ENCODE measurements at regions not wholly inside any gene's neighbourhood (a gene's known extent, or its start where the extent isn't known, plus 50 kb on each side); places are given as distances from the start of the nearest gene placed in this dataset.

DNA sequence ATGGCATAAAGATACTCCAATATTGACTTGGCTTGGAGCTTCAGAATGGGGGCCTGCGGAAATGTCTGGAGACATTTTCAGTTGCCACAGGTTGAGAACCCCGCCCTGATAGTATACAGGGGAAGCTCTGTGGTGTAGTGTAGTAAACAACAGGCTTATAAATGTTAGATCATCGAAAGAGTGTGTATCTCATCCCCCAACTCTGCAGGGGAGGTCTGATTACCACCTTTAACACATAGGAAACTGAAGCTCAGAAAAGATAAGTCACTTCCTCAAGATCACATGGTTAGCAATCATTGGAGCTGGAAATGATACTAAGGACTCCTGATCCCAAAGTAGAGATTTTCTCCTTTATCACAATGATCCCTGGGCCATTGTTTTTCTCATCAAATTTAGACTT, 144.5 kb upstream of the BMPER start:
- no peak for DNase-seq
- Histone ChIP-seq H3K27ac (no peak overlapping the region), H3K9me3 (no peaks in the 10 kb centered on the region), H3K27me3 (no peaks in the 10 kb centered on the region), H3K4me3 (no peak overlapping the region), H3K4me1 (peaks cover 0 to 42% (median 19%) of the 10 kb centered on the region in 4 donors), H3K36me3 (no peaks in the 10 kb centered on the region)
- TF ChIP-seq, protein P1, sequence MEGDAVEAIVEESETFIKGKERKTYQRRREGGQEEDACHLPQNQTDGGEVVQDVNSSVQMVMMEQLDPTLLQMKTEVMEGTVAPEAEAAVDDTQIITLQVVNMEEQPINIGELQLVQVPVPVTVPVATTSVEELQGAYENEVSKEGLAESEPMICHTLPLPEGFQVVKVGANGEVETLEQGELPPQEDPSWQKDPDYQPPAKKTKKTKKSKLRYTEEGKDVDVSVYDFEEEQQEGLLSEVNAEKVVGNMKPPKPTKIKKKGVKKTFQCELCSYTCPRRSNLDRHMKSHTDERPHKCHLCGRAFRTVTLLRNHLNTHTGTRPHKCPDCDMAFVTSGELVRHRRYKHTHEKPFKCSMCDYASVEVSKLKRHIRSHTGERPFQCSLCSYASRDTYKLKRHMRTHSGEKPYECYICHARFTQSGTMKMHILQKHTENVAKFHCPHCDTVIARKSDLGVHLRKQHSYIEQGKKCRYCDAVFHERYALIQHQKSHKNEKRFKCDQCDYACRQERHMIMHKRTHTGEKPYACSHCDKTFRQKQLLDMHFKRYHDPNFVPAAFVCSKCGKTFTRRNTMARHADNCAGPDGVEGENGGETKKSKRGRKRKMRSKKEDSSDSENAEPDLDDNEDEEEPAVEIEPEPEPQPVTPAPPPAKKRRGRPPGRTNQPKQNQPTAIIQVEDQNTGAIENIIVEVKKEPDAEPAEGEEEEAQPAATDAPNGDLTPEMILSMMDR (IDR thresholded peaks at IDR 0.05): no peak
- TF ChIP-seq POLR2A (IDR thresholded peaks at IDR 0.05) (no peak), EP300 (IDR thresholded peaks at IDR 0.05) (no peak), POLR2AphosphoS5 (IDR thresholded peaks at IDR 0.05) (no peak)
- 65 to 79% (median 70%) methylated on average over 3 of the region's 3 CpGs for WGBS, 5 donors
- intact Hi-C loops (cut with DNase I; ENCODE audit: low total_unique reads): no loop called here

DNA sequence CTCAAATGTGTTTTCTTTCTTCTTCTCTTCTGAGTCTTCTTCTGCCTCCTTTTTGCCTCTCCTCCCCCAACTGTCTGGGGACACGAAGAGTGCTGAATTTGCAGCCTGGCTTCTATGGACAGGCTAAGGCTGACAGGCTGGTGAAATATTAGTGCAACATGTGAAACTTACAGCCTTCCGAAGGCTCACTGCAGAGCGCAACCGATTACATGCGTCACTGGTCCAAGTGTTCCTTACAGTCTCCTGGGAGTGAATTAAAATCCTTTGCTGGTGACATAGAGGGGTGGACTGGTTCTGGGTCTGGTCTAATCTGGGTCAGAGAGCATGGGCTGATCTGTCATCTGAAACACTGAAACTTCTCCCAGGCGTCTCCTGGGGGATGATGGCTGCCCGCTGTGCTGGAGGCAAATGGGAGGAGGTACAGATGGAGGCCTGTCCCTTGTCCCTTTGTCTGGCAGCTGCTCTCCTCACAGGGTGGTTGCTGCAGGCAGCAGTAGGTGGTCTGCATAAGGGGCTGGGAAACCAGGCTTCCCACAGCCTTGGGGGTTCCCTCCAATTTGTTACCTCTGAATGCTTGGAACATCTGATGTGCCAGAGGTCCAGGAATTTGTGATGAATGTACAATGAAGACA, 143.8 kb upstream of the BMPER start:
- H3K36me3 ChIP-seq: no peaks in the 10 kb centered on the region
- no peak overlapping the region for H3K27ac ChIP-seq
- DNase-seq: no peak
- no peaks in the 10 kb centered on the region for H3K9me3 ChIP-seq
- WGBS, 5 donors: 85 to 97% (median 93%) methylated on average over 7 of the region's 7 CpGs
- intact Hi-C loops (cut with DNase I; ENCODE audit: low total_unique reads): no loop called here
- TF ChIP-seq POLR2AphosphoS5 (IDR thresholded peaks at IDR 0.05): no peak
- no peak overlapping the region for H3K4me3 ChIP-seq
- no peaks in the 10 kb centered on the region for H3K27me3 ChIP-seq
- H3K4me1 ChIP-seq: peaks cover 0 to 46% (median 20%) of the 10 kb centered on the region in 4 donors

DNA sequence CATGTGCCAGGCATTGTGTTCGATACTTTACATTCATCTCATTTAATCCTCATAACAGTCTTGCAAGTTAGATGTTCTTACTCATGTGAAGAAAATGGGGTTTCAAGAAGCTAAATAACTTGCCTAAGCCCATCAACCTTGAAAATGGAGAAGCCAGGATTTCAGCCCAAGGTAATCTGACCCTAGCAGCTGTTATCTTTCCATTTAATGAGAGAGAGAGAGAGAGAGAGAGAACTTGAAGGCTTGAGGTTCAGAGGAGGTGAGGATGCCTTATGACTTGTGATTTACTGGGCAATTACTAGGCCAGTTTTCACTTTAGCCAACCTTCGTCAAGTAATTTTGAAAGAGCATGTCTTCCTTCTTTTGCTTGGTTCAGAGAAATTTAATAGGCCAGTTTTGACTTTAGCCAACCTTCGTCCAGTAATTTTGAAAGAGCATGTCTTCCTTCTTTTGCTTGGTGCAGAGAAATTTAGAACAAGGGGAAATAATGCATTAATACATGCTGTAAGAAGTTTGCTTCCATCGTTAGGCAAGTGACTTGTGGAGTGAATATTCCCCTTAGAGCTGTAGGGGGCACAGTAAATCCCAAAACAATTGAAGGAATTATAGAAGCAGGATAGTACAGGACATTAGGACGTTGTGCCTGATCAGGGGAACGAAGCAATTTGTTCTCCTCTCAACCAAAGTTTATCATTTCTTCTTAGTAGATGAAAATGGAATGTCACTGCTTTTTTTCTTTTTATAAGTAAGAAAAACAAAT, 143.0 kb upstream of the BMPER start:
- 85 to 89% (median 87%) methylated on average over 6 of the region's 6 CpGs for WGBS, 5 donors
- H3K27ac ChIP-seq: no peak overlapping the region

DNA sequence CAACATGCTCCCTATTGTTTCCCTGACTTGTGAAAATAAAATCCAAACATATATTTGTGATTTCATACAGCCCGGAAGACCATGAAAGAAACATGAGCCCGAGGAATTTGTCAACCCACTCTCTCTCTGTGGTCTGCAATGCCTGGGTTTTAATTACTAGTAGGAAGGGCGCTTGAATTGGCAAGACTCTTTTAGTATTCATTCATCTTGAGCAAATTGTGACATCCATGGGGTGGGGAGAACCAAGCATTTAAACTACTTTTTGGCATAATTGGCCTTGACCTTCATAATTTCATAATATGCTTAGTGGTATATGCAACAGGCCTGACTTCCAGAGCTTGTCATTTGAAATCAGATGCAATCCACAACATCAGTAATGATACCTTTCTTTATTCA, 142.4 kb upstream of the BMPER start:
- no peaks in the 10 kb centered on the region for H3K27me3 ChIP-seq
- 93 to 96% (median 95%) methylated on average over 3 of the region's 3 CpGs for WGBS, 5 donors
- H3K36me3 ChIP-seq: no peaks in the 10 kb centered on the region
- no peak overlapping the region for H3K27ac ChIP-seq
- DNase-seq: no peak
- TF ChIP-seq POLR2A (IDR thresholded peaks at IDR 0.05): no peak
- TF ChIP-seq, protein P1 (IDR thresholded peaks at IDR 0.05): no peak
- TF ChIP-seq EP300 (IDR thresholded peaks at IDR 0.05): no peak
- TF ChIP-seq POLR2AphosphoS5 (IDR thresholded peaks at IDR 0.05): no peak
- intact Hi-C loops (cut with DNase I; ENCODE audit: low total_unique reads): no loop called here
- H3K9me3 ChIP-seq: no peaks in the 10 kb centered on the region
- no peak overlapping the region for H3K4me3 ChIP-seq
- H3K4me1 ChIP-seq: peaks cover 0 to 33% (median 17%) of the 10 kb centered on the region in 4 donors

More for the DNA sequence above, 143.0 kb upstream of the BMPER start:
- Histone ChIP-seq H3K9me3 (no peaks in the 10 kb centered on the region), H3K27me3 (no peaks in the 10 kb centered on the region), H3K36me3 (no peaks in the 10 kb centered on the region), H3K4me3 (no peak overlapping the region), H3K4me1 (peaks cover 0 to 39% (median 19%) of the 10 kb centered on the region in 4 donors)
- DNase-seq: no peak
- intact Hi-C loops (cut with DNase I; ENCODE audit: low total_unique reads): no loop called here
- TF ChIP-seq POLR2AphosphoS5 (IDR thresholded peaks at IDR 0.05) (no peak), POLR2A (IDR thresholded peaks at IDR 0.05) (no peak), EP300 (IDR thresholded peaks at IDR 0.05) (no peak)
- TF ChIP-seq, protein P1 (IDR thresholded peaks at IDR 0.05): no peak

Measured in stomach (tissue), 8 donors.